H1 (cell line): ENCODE measurements at regions not wholly inside any gene's neighbourhood (a gene's known extent, or its start where the extent isn't known, plus 50 kb on each side); places are given as distances from the start of the nearest gene placed in this dataset.

ENCODE experiments used
- CTCF ChIA-PET: fragments of 300-600 bp; sonication (Branson Sonifier 250); formaldehyde crosslinking; loops from one replicate; lab custom pipeline; 2021; ENCODE audit not compliant: partially characterized antibody; lab: Charles Lee
- POLR2A ChIA-PET: fragments of 300-600 bp; sonication (Branson Sonifier 250); formaldehyde crosslinking; loops from one replicate; lab custom pipeline; 2021; ENCODE audit warnings: inconsistent platforms; ENCODE audit not compliant: partially characterized antibody; lab: Charles Lee
- DNase-seq, 2 experiments: peaks; one replicate each; pipeline versions ENCODE4 v3.0.0 to v3.0.0-alpha.2; 2010 to 2022; ENCODE audit warnings: low spot score in 2 of 2, low read depth in 1 of 2, mixed read lengths in 1 of 2
- FAIRE-seq: peaks from 2 replicates; lab custom pipeline; 2011; peaks lifted over from hg19 to GRCh38; lab: Jason Lieb, UNC
- H2AFZ ChIP-seq: 2 replicates; pipeline ENCODE4 v1.8.1; 2012; ENCODE audit warnings: low read length, inconsistent platforms
- H2AK5ac ChIP-seq: 2 replicates; pipeline ENCODE4 v1.6.1; 2013; ENCODE audit warnings: low read depth, low read length
- H2BK120ac ChIP-seq: replicated peaks from 2 replicates; pipeline ENCODE3; 2013; ENCODE audit warnings: low read depth, low read length, inconsistent platforms
- H2BK12ac ChIP-seq: 2 replicates; pipeline ENCODE4 v1.6.1; 2013; ENCODE audit warnings: low read depth, low read length
- H2BK15ac ChIP-seq: 2 replicates; pipeline ENCODE4 v1.6.1; 2013; ENCODE audit warnings: low read length
- H2BK20ac ChIP-seq: 2 replicates; pipeline ENCODE4 v1.6.1; 2013; ENCODE audit warnings: low read length
- H2BK5ac ChIP-seq: 2 replicates; pipeline ENCODE4 v1.6.1; 2013; ENCODE audit warnings: low read depth, low read length
- H3K14ac ChIP-seq: 2 replicates; pipeline ENCODE4 v1.6.1; 2013; ENCODE audit warnings: inconsistent platforms; ENCODE audit not compliant: insufficient read length
- H3K18ac ChIP-seq: 2 replicates; pipeline ENCODE4 v1.6.1; 2013; ENCODE audit warnings: low read length; ENCODE audit errors: extremely low read depth
- H3K23ac ChIP-seq: 2 replicates; pipeline ENCODE4 v1.6.1; 2013; ENCODE audit warnings: inconsistent platforms; ENCODE audit not compliant: insufficient read length
- H3K23me2 ChIP-seq: 2 replicates; pipeline ENCODE4 v1.6.1; 2013; ENCODE audit warnings: low read depth, low read length
- H3K27ac ChIP-seq: 2 replicates; pipeline ENCODE4 v1.6.1; 2011; ENCODE audit warnings: low read depth, low read length, inconsistent platforms
- H3K27me3 ChIP-seq, 4 experiments: replicated peaks in 1 of 4; 1 replicate in 1 of 4; 2 replicates in 3 of 4; pipeline versions ENCODE4 v1.6.1 to v1.8.1; 2011 to 2013; ENCODE audit warnings: low read length in 3 of 4, mild to moderate bottlenecking in 3 of 4, inconsistent platforms in 2 of 4, mixed read lengths in 2 of 4, moderate library complexity in 1 of 4; ENCODE audit not compliant: control insufficient read depth in 3 of 4, insufficient read depth in 3 of 4; ENCODE audit errors: extremely low read depth in 1 of 4
- H3K36me3 ChIP-seq, 4 experiments: 2 replicates each; pipeline versions ENCODE4 v1.6.1 to v1.8.1; 2011 to 2013; ENCODE audit warnings: mild to moderate bottlenecking in 4 of 4, low read length in 3 of 4, moderate library complexity in 2 of 4, control low read depth in 1 of 4, inconsistent platforms in 1 of 4; ENCODE audit not compliant: insufficient read depth in 4 of 4, control insufficient read depth in 2 of 4
- H3K4ac ChIP-seq: replicated peaks from 2 replicates; pipeline ENCODE3; 2013; ENCODE audit warnings: low read length, low read depth, mixed read lengths, inconsistent platforms; ENCODE audit not compliant: insufficient read length
- H3K4me1 ChIP-seq, 4 experiments: replicated peaks in 1 of 4; 1 replicate in 1 of 4; 2 replicates in 3 of 4; pipeline versions ENCODE4 v1.6.1 to v1.8.1; 2011 to 2013; ENCODE audit warnings: low read length in 3 of 4, inconsistent platforms in 2 of 4, mixed read lengths in 1 of 4; ENCODE audit not compliant: insufficient read depth in 4 of 4, control insufficient read depth in 3 of 4
- H3K4me2 ChIP-seq, 2 experiments: 2 replicates each; pipeline versions ENCODE4 v1.6.1 to v1.8.1; 2011 to 2013; ENCODE audit warnings: low read depth in 2 of 2, low read length in 2 of 2, control low read depth in 1 of 2, inconsistent platforms in 1 of 2, mild to moderate bottlenecking in 1 of 2; ENCODE audit not compliant: insufficient read depth in 1 of 2
- H3K4me3 ChIP-seq, 4 experiments: fragments of 200-600, 300-600 bp in 1 of 4; sonication (generic), shearing (Covaris generic), sonication (Bioruptor Twin) in 1 of 4; 2 replicates each; pipeline versions ENCODE4 v1.5.1 to v1.8.1; 2011 to 2016; ENCODE audit warnings: low read length in 4 of 4, low read depth in 3 of 4, control low read depth in 2 of 4, inconsistent platforms in 2 of 4, mild to moderate bottlenecking in 2 of 4, mixed read lengths in 1 of 4, moderate library complexity in 1 of 4; ENCODE audit not compliant: insufficient read depth in 2 of 4; ENCODE audit errors: extremely low read depth in 1 of 4
- H3K56ac ChIP-seq: replicated peaks from 2 replicates; pipeline ENCODE3; 2013; ENCODE audit warnings: low read depth, mild to moderate bottlenecking, mixed read lengths, low read length, inconsistent platforms; ENCODE audit not compliant: insufficient read length
- H3K79me1 ChIP-seq: 2 replicates; pipeline ENCODE4 v1.6.1; 2013; ENCODE audit warnings: low read depth, low read length, control low read depth
- H3K79me2 ChIP-seq, 2 experiments: 2 replicates each; pipeline versions ENCODE4 v1.6.1 to v1.8.1; 2012 to 2013; ENCODE audit warnings: low read length in 2 of 2, mild to moderate bottlenecking in 2 of 2, inconsistent platforms in 1 of 2; ENCODE audit not compliant: insufficient read depth in 2 of 2, control insufficient read depth in 1 of 2
- H3K9ac ChIP-seq, 4 experiments: replicated peaks in 1 of 4; 1 replicate in 1 of 4; 2 replicates in 3 of 4; pipeline versions ENCODE4 v1.6.1 to v1.8.1; 2011 to 2013; ENCODE audit warnings: low read depth in 3 of 4, low read length in 3 of 4, control low read depth in 2 of 4, mild to moderate bottlenecking in 2 of 4, moderate library complexity in 2 of 4, inconsistent platforms in 1 of 4; ENCODE audit errors: extremely low read depth in 1 of 4
- H3K9me3 ChIP-seq, 2 experiments: 2 replicates each; pipeline versions ENCODE4 v1.6.1 to v1.8.1; 2012 to 2013; ENCODE audit warnings: mild to moderate bottlenecking in 2 of 2, moderate library complexity in 2 of 2, control low read depth in 1 of 2, inconsistent platforms in 1 of 2, low read depth in 1 of 2, low read length in 1 of 2, mixed read lengths in 1 of 2; ENCODE audit not compliant: insufficient read depth in 2 of 2
- H4K20me1 ChIP-seq, 2 experiments: replicated peaks in 1 of 2; 2 replicates each; pipeline versions ENCODE3 to v1.8.1; 2011 to 2013; ENCODE audit warnings: inconsistent platforms in 2 of 2, low read length in 2 of 2, mild to moderate bottlenecking in 1 of 2; ENCODE audit not compliant: insufficient read depth in 2 of 2, control insufficient read depth in 1 of 2
- H4K5ac ChIP-seq: 2 replicates; pipeline ENCODE4 v1.6.1; 2013; ENCODE audit warnings: low read length, low read depth, mixed read lengths, inconsistent platforms; ENCODE audit not compliant: insufficient read length
- H4K8ac ChIP-seq: 2 replicates; pipeline ENCODE4 v1.8.0; 2013; ENCODE audit warnings: mild to moderate bottlenecking, moderate library complexity, low read length, inconsistent platforms; ENCODE audit not compliant: insufficient read depth; ENCODE audit errors: extremely low read depth
- H4K91ac ChIP-seq: replicated peaks from 2 replicates; pipeline ENCODE3; 2013; ENCODE audit warnings: low read length, mixed read lengths, inconsistent platforms; ENCODE audit not compliant: insufficient read length
- BRCA1 ChIP-seq: IDR thresholded peaks from 2 replicates; pipeline ENCODE4 v1.6.1; 2012; ENCODE audit warnings: low read depth, low read length, improper control_type of control experiment
- EZH2 ChIP-seq: fragments of 200-600 bp; sonication (generic); IDR thresholded peaks from 2 replicates; pipeline ENCODE4 v1.7.1; 2012; ENCODE audit warnings: low read depth, mild to moderate bottlenecking, moderate library complexity, low read length, inconsistent platforms; ENCODE audit not compliant: severe bottlenecking
- NRF1 ChIP-seq: IDR thresholded peaks from 2 replicates; pipeline ENCODE4 v1.6.1; 2011; ENCODE audit warnings: mild to moderate bottlenecking, low read depth, low read length, improper control_type of control experiment
- SP2 ChIP-seq: IDR thresholded peaks from 2 replicates; pipeline ENCODE4 v1.6.1; 2012; ENCODE audit warnings: mild to moderate bottlenecking, low read length, inconsistent platforms
- SRF ChIP-seq: IDR thresholded peaks from 2 replicates; pipeline ENCODE4 v1.6.1; 2011; ENCODE audit warnings: mild to moderate bottlenecking, low read depth, low read length, moderate library complexity
- WGBS, 2 experiments: shearing (Covaris generic) in 1 of 2; methylation state at CpG; one replicate each; pipeline versions ENCODE4 v1.1.6 to v1.1.7; 2013 to 2015; ENCODE audit warnings: low lambda C conversion rate in 2 of 2, mixed read lengths in 2 of 2, inconsistent platforms in 1 of 2, low coverage in 1 of 2, missing lambda C conversion rate in 1 of 2; ENCODE audit not compliant: insufficient replicate concordance in 2 of 2, insufficient coverage in 1 of 2, insufficient read length in 1 of 2; ENCODE audit errors: extremely low coverage in 1 of 2, missing lambda C conversion rate in 1 of 2; 5-methylcytosine and 5-hydroxymethylcytosine counted together

DNA sequence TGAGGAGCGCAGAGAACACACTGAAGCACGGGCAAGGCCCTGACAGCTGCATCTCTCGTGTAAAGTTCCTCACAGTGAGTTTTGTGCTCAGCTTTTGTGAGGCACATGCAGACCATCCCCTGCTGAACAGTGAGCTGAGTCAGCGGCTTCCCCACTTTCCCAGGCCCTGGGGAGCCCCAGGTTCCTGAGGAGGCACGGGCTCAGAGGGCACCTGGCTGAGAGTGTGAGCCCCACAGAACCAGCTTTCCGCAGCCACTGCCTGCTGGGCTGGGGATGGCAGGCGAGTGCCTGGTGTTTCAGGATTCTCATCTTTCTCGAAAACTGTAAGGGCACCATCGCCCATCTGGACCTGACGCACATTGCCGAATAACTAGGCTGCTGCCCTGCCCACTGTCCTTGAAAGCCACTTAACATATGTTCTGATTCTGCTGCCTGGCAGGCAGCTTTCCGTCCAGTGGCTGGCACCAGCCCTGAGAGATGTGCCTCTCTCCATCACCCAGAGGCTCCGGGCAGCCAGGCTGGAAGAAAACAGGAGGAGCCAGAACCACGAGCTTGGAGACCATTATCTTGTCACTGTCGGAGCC lies 266.7 kb upstream of the FOXF1 start:
- no peak overlapping the region for H4K91ac ChIP-seq
- no peak overlapping the region for H3K4ac ChIP-seq
- peaks cover 0 to 3% of the 10 kb centered on the region in 2 experiments for H4K20me1 ChIP-seq
- H3K27ac ChIP-seq: no peak overlapping the region
- peaks cover 6% of the 10 kb centered on the region in 2 experiments; a peak in 2 of 4 replicates for H3K9me3 ChIP-seq
- H3K4me2 ChIP-seq: no peak overlapping the region
- H3K79me2 ChIP-seq: no peaks in the 10 kb centered on the region
- H2BK12ac ChIP-seq: peak overlapping the region; percentile 75; the same call in 1 of the 2 replicates
- H4K5ac ChIP-seq: no peak overlapping the region
- H2BK20ac ChIP-seq: no peak overlapping the region
- no peak overlapping the region for H2BK15ac ChIP-seq
- no peak overlapping the region for H2BK5ac ChIP-seq
- H2AK5ac ChIP-seq: no peak overlapping the region
- FAIRE-seq (no peak), DNase-seq (peak in 1 of 2 experiments; percentile 43)
- H2BK120ac ChIP-seq: no peak overlapping the region
- CTCF ChIA-PET: interaction anchor here (0.6 to 4.7 kb wide), 10 partner anchors 9 to 277 kb away, joined by 3 to 31 read pairs (median 4); no protein-coding TSS in a partner anchor
- H3K23ac ChIP-seq: no peak overlapping the region
- H3K23me2 ChIP-seq: peaks cover 6% of the 10 kb centered on the region; the same call in 1 of the 2 replicates
- no peak overlapping the region for H3K14ac ChIP-seq
- TF ChIP-seq BRCA1: no peak
- TF ChIP-seq SRF: no peak
- no peak for TF ChIP-seq EZH2
- TF ChIP-seq NRF1: no peak
- TF ChIP-seq SP2: no peak
- POLR2A ChIA-PET: interaction anchor here (1.2 kb wide), 1 partner anchor 13 kb away, joined by 3 read pairs; no protein-coding TSS in a partner anchor
- peaks cover 0 to 15% (median 6%) of the 10 kb centered on the region in 4 experiments; a peak in 6 of 7 replicates for H3K4me1 ChIP-seq
- no peak overlapping the region for H2AFZ ChIP-seq
- no peaks in the 10 kb centered on the region for H3K79me1 ChIP-seq
- H3K4me3 ChIP-seq: no peak overlapping the region
- H4K8ac ChIP-seq: peak overlapping the region; percentile 57
- H3K56ac ChIP-seq: no peak overlapping the region
- no peak overlapping the region for H3K18ac ChIP-seq
- no peaks in the 10 kb centered on the region for H3K36me3 ChIP-seq
- 89% methylated on average over 15 of the region's 15 CpGs; no CpG with 5 or more reads in 1 of the 2 experiments for WGBS, 2 experiments
- no peak overlapping the region for H3K9ac ChIP-seq
- H3K27me3 ChIP-seq: peaks cover 0 to 2% (median 0%) of the 10 kb centered on the region in 4 experiments; a peak in 1 of 7 replicates
